Upper lobe of left lung (tissue), 6 donors: ENCODE measurements at regions not wholly inside any gene's neighbourhood (a gene's known extent, or its start where the extent isn't known, plus 50 kb on each side); places are given as distances from the start of the nearest gene placed in this dataset.

Experiments
- ATAC-seq, 2 donors: fragments of 200-7000 bp; cut with Tn5 transposase; one replicate each; pipeline ENCODE4 v1.9.1; 2022; ENCODE audit warnings: mild to moderate bottlenecking in 2 of 2, moderate library complexity in 2 of 2; ENCODE audit not compliant: low FRiP score in 2 of 2
- DNase-seq, 2 donors: peaks; one replicate each; pipeline ENCODE4 v3.0.0-alpha.2; 2019 to 2020
- H3K27ac ChIP-seq, 4 donors: fragments of 200-600 bp; sonication (generic); one replicate each; pipeline ENCODE4 v1.5.1; 2016 to 2019
- H3K27me3 ChIP-seq, 4 donors: fragments of 200-600 bp; sonication (generic); one replicate each; pipeline ENCODE4 v1.5.1; 2017 to 2019
- H3K36me3 ChIP-seq, 4 donors: fragments of 200-600 bp; sonication (generic); one replicate each; pipeline ENCODE4 v1.5.1; 2016 to 2019
- H3K4me1 ChIP-seq, 4 donors: fragments of 200-600 bp; sonication (generic); one replicate each; pipeline ENCODE4 v1.5.1; 2018 to 2019
- H3K4me3 ChIP-seq, 4 donors: fragments of 200-600 bp; sonication (generic); one replicate each; pipeline ENCODE4 v1.5.1; 2017 to 2019; ENCODE audit warnings: mild to moderate bottlenecking in 2 of 4, moderate library complexity in 1 of 4
- H3K9me3 ChIP-seq, 4 donors: fragments of 200-600 bp; sonication (generic); one replicate each; pipeline ENCODE4 v1.5.1; 2018 to 2019
- EP300 ChIP-seq, 4 donors: sonication (generic); formaldehyde crosslinking; IDR thresholded peaks; one replicate each; pipeline ENCODE4 v1.5.1; 2017; ENCODE audit warnings: antibody characterized with exemption in 4 of 4, control low read depth in 2 of 4
- POLR2A ChIP-seq, 4 donors: fragments of 450-650 bp; IDR thresholded peaks; one replicate each; pipeline ENCODE4 v1.5.1; 2016 to 2017; ENCODE audit warnings: antibody characterized with exemption in 4 of 4, mild to moderate bottlenecking in 2 of 4
- WGBS, 2 donors: methylation state at CpG; one replicate each; pipeline ENCODE4 v1.1.5; 2017 to 2018; 5-methylcytosine and 5-hydroxymethylcytosine counted together
- donor health status: DM: no; HTN: no; CAD: no; lungs with moderate emphysema.
- donor health status: DM: no; HTN: yes; CAD: no; lungs with severe emphysema.

- H3K36me3 ChIP-seq, result no peaks in the 10 kb centered on the region
- ATAC-seq, result no peak
- H3K4me3 ChIP-seq, result no peak overlapping the region
- H3K9me3 ChIP-seq, result peaks cover 11 to 13% (median 13%) of the 10 kb centered on the region in 4 donors
- TF ChIP-seq EP300 (IDR thresholded peaks at IDR 0.05) (no peak), POLR2A (IDR thresholded peaks at IDR 0.05) (no peak)
- WGBS, 2 donors, result 86 to 100% methylated on average over 1 of the region's 1 CpG
- H3K27me3 ChIP-seq, result no peaks in the 10 kb centered on the region
- no peak overlapping the region for H3K27ac ChIP-seq
- no peak for DNase-seq
- no peaks in the 10 kb centered on the region for H3K4me1 ChIP-seq
These were observed 49.9 kb upstream of the TNFSF18 start for GRCh38 chr1:173100476-173101107.
